NOMO-1 (cell line): ENCODE measurements at regions not wholly inside any gene's neighbourhood (a gene's known extent, or its start where the extent isn't known, plus 50 kb on each side); places are given as distances from the start of the nearest gene placed in this dataset.

Experiments
- DNase-seq, 2 experiments: peaks; one replicate each; lab custom pipeline; 2025; ENCODE audit not compliant: unreplicated experiment in 2 of 2; lab: John Stamatoyannopoulos, UW

GRCh38 chr4:96649536-96649935 is 809.6 kb downstream of the PDHA2 start:
- no peak for DNase-seq

- DNase-seq: no peak
Measured at GRCh38 chr4:96652158-96652557, 812.3 kb downstream of the PDHA2 start.

DNA sequence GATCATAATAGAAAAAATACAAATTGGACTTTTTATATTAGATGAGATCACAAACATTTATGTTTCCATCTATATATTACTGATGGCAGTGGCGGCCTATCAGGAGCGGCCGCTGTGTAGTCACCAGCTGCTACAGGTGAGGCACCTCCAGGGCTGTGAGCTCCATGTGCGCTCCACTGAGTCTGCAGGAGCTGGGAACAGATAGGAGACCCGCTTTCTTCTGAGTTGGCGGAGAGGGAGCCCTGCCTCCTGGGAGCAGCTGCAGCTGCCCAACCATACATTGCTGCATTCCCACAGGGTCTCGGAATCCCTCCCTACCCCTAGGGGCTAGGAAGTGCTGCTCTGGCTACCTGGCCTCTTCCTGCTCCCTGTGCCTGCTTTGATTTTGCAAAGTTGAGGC is 812.9 kb downstream of the PDHA2 start:
- no peak for DNase-seq

DNA sequence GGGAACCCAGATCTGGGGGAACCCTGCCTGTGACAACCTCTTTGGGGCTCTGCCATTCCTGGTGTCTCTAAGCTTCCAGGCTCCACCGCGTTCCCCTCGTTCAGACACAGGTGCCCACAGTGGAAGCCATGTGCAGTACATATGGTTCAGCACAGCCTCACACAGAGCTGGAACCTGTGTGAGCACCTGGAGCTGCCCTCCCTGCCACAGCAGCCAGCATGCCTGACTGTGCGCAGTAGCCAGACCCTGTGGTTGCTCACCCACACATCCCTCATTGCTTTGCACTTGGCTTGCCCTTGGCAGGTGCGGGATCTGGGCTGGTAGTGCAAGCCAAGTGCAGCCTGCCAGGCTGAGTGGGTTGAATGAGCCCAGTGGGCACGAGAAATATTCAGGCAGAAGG is 814.2 kb downstream of the PDHA2 start:
- DNase-seq: no peak

DNA sequence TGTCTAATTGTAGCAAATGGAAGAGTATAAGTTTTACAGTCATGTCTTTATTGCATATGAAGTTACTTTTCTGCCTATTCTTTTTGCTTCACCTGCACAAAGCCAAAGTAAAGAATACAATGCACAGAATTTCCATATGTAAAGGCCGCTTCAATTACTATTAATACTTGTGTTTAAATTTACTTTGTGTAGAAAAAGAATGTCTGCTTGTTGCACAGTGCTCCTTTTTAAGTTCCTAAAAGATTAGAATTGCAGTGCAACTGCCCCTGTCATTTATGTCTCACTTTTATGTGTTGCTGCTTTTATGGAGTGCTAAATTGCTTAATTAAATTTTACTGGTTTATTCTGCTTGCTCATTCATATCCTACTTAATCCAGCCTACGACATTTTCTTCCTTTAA is 830.5 kb downstream of the PDHA2 start:
- DNase-seq: no peak

DNA sequence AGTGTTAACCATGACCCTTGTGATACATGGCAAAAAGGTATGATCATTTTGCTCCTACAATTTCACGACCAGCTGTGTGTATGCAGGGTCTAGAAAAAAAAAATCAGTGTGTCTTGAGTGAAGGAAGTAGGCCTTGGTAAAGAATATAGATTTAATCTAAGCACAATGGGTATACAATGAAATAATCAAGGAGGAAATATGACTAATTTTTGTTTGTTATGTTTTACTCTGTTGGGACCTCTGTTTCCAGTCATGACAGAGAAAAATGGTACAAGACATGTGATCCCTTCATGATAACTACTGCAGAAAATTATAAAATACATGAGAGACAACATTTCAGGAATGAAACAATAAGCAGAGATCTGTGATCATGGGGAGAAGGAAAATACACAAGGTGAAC is 835.5 kb downstream of the PDHA2 start:
- no peak for DNase-seq

- DNase-seq: no peak
Measured at GRCh38 chr4:96675896-96676295, 836.0 kb downstream of the PDHA2 start.

GRCh38 chr4:96676754-96677435 is 837.0 kb downstream of the PDHA2 start:
- DNase-seq: no peak

- no peak for DNase-seq
Measured at GRCh38 chr4:96677499-96677898, 837.6 kb downstream of the PDHA2 start.

DNA sequence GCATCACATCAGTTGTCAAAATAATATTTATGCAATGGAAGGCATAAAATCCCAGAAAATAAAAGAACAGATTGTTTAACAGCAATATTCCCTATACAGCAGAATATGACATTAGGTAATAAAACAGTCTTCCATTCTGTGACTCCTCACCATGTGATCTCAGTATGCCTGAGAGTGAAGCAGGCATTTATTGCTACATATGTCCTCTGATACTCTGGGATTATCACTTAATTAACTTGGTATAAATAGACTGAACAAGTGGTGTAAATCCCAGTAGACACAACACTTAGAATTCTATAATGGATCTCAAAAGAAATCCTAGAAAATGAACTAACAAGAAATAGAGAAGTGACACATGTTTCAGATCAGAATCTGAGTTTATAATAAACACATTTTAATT is 841.3 kb downstream of the PDHA2 start:
- no peak for DNase-seq

DNA sequence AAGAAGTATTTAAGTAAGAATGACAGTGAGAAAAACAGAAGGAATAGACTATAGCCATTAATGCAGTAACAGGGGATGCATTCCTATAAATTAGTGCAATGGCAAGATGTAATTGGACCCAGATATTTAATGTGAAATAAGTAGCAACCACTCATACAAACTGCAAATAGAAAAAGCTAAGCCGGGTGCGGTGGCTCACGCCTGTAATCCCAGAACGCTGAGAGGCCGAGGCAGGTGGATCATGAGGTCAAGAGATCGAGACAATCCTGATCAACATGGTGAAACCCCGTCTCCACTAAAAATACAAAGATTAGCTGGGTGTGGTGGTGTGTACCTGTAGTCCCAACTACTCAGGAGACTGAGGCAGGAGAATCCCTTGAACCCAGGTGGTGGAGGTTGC is 845.8 kb downstream of the PDHA2 start:
- no peak for DNase-seq

DNA sequence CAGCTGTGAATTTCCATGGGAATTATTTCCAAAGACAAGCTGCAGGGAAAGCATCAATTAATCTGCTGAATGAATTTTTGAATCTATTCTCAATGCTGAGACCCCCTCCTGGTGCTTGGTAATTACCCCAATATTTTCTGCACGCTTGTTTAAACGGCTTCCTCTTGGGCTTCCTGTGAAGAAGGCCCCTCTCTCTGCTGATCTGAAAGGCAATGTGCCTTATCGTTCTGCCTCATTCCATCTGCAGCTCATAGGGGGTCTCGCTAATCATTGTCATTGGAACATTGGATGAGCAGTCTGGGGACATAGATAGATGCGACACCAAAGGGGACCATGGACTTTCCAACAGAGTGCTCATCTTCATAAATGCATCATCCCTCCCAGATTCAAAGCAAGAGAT is 851.6 kb downstream of the PDHA2 start:
- no peak for DNase-seq

DNA sequence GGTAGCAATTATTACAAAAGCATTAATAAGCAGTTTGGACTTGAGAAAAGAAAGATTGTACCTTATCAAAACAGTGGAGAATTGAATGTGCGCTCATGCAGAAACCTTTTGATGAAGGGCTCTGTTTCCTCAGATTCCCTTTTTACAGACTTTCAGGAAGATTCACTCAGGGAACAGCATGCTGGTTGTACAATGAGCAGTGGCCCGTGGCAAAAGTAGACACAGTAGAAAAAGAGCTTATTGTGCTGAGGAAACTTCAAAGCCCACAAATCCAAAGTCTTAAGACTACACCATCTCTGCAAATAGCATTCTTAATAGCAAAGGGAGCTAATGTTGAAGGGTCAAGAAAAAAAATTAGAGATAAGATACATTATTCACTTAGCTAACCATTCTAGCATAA is 858.9 kb downstream of the PDHA2 start:
- DNase-seq: no peak

- no peak for DNase-seq
Measured at GRCh38 chr4:96703265-96703664, 863.4 kb downstream of the PDHA2 start.

- DNase-seq: no peak
Measured at GRCh38 chr4:96708766-96709165, 868.9 kb downstream of the PDHA2 start.

DNA sequence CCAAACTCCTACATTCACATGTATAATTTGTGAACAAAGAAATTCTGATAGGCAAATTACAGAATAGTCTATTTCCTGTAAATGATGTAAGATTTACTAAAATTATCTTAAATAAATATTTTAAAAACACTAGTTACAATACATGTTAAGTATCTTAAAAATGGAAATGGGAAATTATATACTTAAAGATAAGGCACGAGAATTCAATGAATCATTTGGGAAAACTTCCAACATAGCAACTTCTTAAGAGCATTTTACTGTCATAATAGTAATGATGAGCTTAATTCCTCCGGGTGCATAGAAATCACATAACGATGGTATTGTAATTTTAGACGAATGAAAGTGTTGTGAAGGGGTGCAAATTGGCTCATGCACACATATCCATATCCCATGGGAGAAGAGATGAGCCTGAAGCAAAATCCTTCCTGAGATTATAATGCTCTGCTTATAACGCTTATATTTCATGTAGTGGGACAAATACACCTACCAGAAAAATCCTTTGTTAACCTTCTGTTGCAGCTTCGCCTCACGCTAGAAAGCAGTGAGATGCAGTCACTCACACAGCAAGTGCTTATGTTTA is 873.5 kb downstream of the PDHA2 start:
- no peak for DNase-seq

DNA sequence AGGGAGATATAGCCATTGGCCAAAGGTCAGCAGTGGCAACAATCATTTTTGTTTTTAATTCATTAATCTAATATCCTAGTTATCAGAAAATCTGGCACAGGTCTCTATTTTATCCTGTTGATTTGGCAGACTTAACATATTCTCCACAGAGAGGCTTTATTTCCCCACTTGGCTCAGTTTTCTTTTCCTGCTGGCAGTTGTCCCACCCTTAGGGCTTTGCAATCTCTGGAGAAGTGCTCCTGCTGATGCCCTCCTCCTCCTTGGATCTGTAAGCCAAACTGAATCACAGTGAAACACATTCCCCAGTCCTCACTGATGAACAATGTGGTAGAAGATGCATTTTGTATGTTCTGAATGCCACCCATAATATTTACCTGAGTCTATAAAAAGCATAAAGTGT is 889.7 kb downstream of the PDHA2 start:
- DNase-seq: no peak

DNA sequence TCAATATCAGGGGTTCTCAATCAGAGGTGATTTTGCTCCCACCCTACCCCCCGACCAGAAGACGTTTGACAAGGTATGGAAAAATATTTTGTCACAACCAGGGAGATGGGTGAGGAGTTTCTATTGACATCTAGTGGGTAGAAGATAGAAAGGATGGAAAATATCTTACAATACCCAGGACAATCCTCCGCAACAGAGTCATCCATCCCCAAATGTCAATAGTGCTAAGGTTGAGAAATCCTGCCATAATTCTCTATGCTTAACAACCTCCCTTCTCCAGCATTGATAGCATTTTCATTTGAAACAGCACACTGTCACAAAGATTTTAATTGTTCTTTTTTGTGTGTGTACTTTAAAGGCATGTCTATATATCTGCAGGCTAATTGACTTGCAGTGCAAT is 890.5 kb downstream of the PDHA2 start:
- DNase-seq: no peak

- no peak for DNase-seq
Measured at GRCh38 chr4:96736352-96736889, 896.5 kb downstream of the PDHA2 start.

GRCh38 chr4:96739101-96739500 is 899.2 kb downstream of the PDHA2 start:
- DNase-seq: no peak

DNA sequence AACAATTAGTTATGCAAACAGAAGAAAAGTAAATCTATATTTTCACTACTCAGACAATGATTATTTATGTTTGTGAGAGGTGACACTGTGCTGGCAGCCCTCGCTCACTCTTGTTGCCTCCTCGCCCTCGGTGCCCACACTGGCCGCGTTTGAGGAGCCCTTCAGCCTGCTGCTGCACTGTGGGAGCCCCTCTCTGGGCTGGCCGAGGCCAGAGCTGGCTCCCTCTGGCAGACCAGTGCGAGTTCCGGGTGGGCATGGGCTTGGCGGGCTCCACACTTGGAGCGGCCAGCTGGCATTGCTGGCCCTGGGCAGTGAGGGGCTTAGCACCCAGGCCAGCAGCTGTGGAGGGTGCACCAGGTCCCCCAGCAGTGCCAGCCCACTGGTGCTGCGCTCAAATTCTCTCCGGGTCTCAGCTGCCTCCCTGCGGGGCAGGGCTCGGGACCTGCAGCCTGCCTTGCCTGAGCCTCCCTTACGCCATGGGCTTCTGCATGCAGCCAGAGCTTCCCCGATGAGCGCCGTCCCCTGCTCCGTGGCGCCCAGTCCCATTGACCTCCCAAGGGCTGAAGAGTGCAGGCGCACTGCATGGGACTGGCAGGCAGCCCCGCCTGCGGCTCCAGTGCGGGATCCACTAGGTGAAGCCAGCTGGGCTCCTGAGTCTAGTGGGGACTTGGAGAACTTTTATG is 902.6 kb downstream of the PDHA2 start:
- DNase-seq: no peak

GRCh38 chr4:96744676-96745075 is 904.8 kb downstream of the PDHA2 start:
- DNase-seq: no peak
